ENCODE measurements at regions not wholly inside any gene's neighbourhood (a gene's known extent, or its start where the extent isn't known, plus 50 kb on each side); places are given as distances from the start of the nearest gene placed in this dataset.
"Not testable (repeated sequence)": the region's sequence is repeated elsewhere in the genome, so short reads cannot be mapped to it uniquely, and the experiment has no call there.

- Histone ChIP-seq H3K27ac (ENCODE audit: low read depth, low read length) (no peak overlapping the region), H3K4me3 (ENCODE audit: low read length in 2 of 2) (no peak overlapping the region), H3K9me3 (ENCODE audit: control insufficient read depth in 1 of 2, low read length in 2 of 2) (no peaks in the 10 kb centered on the region), H3K4me1 (ENCODE audit: insufficient read depth, low read length) (no peaks in the 10 kb centered on the region), H3K36me3 (ENCODE audit: insufficient read depth, low read length) (no peaks in the 10 kb centered on the region), H3K27me3 (ENCODE audit: insufficient read depth, low read length) (no peaks in the 10 kb centered on the region)
- ChIA-PET POLR2A (ENCODE audit: partially characterized antibody) (no interaction called here), CTCF (ENCODE audit: partially characterized antibody) (no interaction called here)
- Mint-ChIP-seq H3K4me1 (no peaks in the 10 kb centered on the region), H3K4me3 (no peak overlapping the region), H3K9me3 (peaks cover 6 to 62% (median 35%) of the 10 kb centered on the region in 8 donors), H3K36me3 (peaks cover 3% of the 10 kb centered on the region in 2 donors), H3K27me3 (no peaks in the 10 kb centered on the region), H3K27ac (no peak overlapping the region)
- DNase-seq = no peak
- intact Hi-C loops (cut with micrococcal nuclease) = no loop called here
Observed at GRCh38 chr7:57653262-57653830, 203.4 kb downstream of the ZNF716 start.

GRCh38 chr7:57655156-57655871 lies 205.3 kb downstream of the ZNF716 start:
- DNase-seq; H3K4me3 Mint-ChIP-seq; CTCF ChIA-PET (ENCODE audit: partially characterized antibody); H3K9me3 ChIP-seq (ENCODE audit: control insufficient read depth in 1 of 2, low read length in 2 of 2); H3K4me3 ChIP-seq (ENCODE audit: low read length in 2 of 2); POLR2A ChIA-PET (ENCODE audit: partially characterized antibody); intact Hi-C loops (cut with micrococcal nuclease); H3K27me3 ChIP-seq (ENCODE audit: insufficient read depth, low read length); H3K36me3 Mint-ChIP-seq; H3K4me1 Mint-ChIP-seq; H3K27me3 Mint-ChIP-seq; H3K27ac ChIP-seq (ENCODE audit: low read depth, low read length); H3K36me3 ChIP-seq (ENCODE audit: insufficient read depth, low read length); H3K27ac Mint-ChIP-seq; H3K4me1 ChIP-seq (ENCODE audit: insufficient read depth, low read length): not testable (repeated sequence)
- H3K9me3 Mint-ChIP-seq = peaks cover 9 to 59% (median 34%) of the 10 kb centered on the region in 8 donors

- H3K4me3 Mint-ChIP-seq; H3K9me3 ChIP-seq (ENCODE audit: control insufficient read depth in 1 of 2, low read length in 2 of 2); H3K27me3 Mint-ChIP-seq; CTCF ChIA-PET (ENCODE audit: partially characterized antibody); H3K27me3 ChIP-seq (ENCODE audit: insufficient read depth, low read length); H3K4me1 ChIP-seq (ENCODE audit: insufficient read depth, low read length); intact Hi-C loops (cut with micrococcal nuclease); DNase-seq; H3K27ac Mint-ChIP-seq; H3K4me1 Mint-ChIP-seq; H3K36me3 ChIP-seq (ENCODE audit: insufficient read depth, low read length); POLR2A ChIA-PET (ENCODE audit: partially characterized antibody); H3K36me3 Mint-ChIP-seq; H3K27ac ChIP-seq (ENCODE audit: low read depth, low read length); H3K4me3 ChIP-seq (ENCODE audit: low read length in 2 of 2): not testable (repeated sequence)
- H3K9me3 Mint-ChIP-seq = peaks cover 6 to 43% (median 19%) of the 10 kb centered on the region in 8 donors
Observed at GRCh38 chr7:57659226-57659625, 209.2 kb downstream of the ZNF716 start.

- H3K27me3 Mint-ChIP-seq; intact Hi-C loops (cut with micrococcal nuclease); DNase-seq; H3K27me3 ChIP-seq (ENCODE audit: insufficient read depth, low read length); H3K36me3 ChIP-seq (ENCODE audit: insufficient read depth, low read length); POLR2A ChIA-PET (ENCODE audit: partially characterized antibody); H3K27ac ChIP-seq (ENCODE audit: low read depth, low read length); H3K4me1 ChIP-seq (ENCODE audit: insufficient read depth, low read length); H3K9me3 ChIP-seq (ENCODE audit: control insufficient read depth in 1 of 2, low read length in 2 of 2); H3K4me3 ChIP-seq (ENCODE audit: low read length in 2 of 2); H3K4me1 Mint-ChIP-seq; H3K36me3 Mint-ChIP-seq; CTCF ChIA-PET (ENCODE audit: partially characterized antibody); H3K27ac Mint-ChIP-seq; H3K4me3 Mint-ChIP-seq: not testable (repeated sequence)
- peaks cover 0 to 23% (median 14%) of the 10 kb centered on the region in 8 donors for H3K9me3 Mint-ChIP-seq
Observed at GRCh38 chr7:57676928-57677327, 227.0 kb downstream of the ZNF716 start.

- ChIA-PET CTCF (ENCODE audit: partially characterized antibody) (no interaction called here), POLR2A (ENCODE audit: partially characterized antibody) (no interaction called here)
- intact Hi-C loops (cut with micrococcal nuclease) = no loop called here
- H3K36me3 ChIP-seq (ENCODE audit: insufficient read depth, low read length) = no peaks in the 10 kb centered on the region
- no peaks in the 10 kb centered on the region for H3K4me1 ChIP-seq (ENCODE audit: insufficient read depth, low read length)
- Mint-ChIP-seq H3K27me3 (no peaks in the 10 kb centered on the region), H3K4me1 (no peaks in the 10 kb centered on the region), H3K4me3 (no peak overlapping the region), H3K27ac (no peak overlapping the region), H3K9me3 (peaks cover 0 to 27% (median 6%) of the 10 kb centered on the region in 8 donors), H3K36me3 (no peaks in the 10 kb centered on the region)
- no peaks in the 10 kb centered on the region for H3K9me3 ChIP-seq (ENCODE audit: control insufficient read depth in 1 of 2, low read length in 2 of 2)
- no peak overlapping the region for H3K27ac ChIP-seq (ENCODE audit: low read depth, low read length)
- no peak overlapping the region for H3K4me3 ChIP-seq (ENCODE audit: low read length in 2 of 2)
- no peak for DNase-seq
- no peaks in the 10 kb centered on the region for H3K27me3 ChIP-seq (ENCODE audit: insufficient read depth, low read length)
Observed at GRCh38 chr7:57685418-57685817, 235.4 kb downstream of the ZNF716 start.
